Psoas muscle (tissue), 7 donors: ENCODE measurements at regions not wholly inside any gene's neighbourhood (a gene's known extent, or its start where the extent isn't known, plus 50 kb on each side); places are given as distances from the start of the nearest gene placed in this dataset.

Experiments used
- ATAC-seq, 4 donors: fragments of 200-7000 bp; cut with Tn5 transposase; one replicate each; pipeline ENCODE4 v1.9.1; 2020; ENCODE audit warnings: moderate library complexity in 3 of 4, mild to moderate bottlenecking in 2 of 4
- DNase-seq, 2 donors: peaks; one replicate each; pipeline ENCODE4 v3.0.0-alpha.2; 2020
- H3K27ac ChIP-seq: fragments of 200-600 bp; one replicate; pipeline ENCODE4 v1.8.0; 2022
- H3K27me3 ChIP-seq, 3 donors: fragments of 200-600 bp in 1 of 3; one replicate each; pipeline versions ENCODE4 v1.6.1 to v1.8.0; 2013 to 2022; ENCODE audit warnings: low read length in 2 of 3, mild to moderate bottlenecking in 2 of 3, moderate library complexity in 1 of 3; ENCODE audit not compliant: insufficient read depth in 3 of 3
- H3K36me3 ChIP-seq, 2 donors: fragments of 200-600 bp in 1 of 2; one replicate each; pipeline versions ENCODE4 v1.6.1 to v1.8.0; 2013 to 2022; ENCODE audit warnings: low read depth in 1 of 2, mild to moderate bottlenecking in 1 of 2, moderate library complexity in 1 of 2; ENCODE audit not compliant: insufficient read depth in 1 of 2
- H3K4me1 ChIP-seq: fragments of 200-600 bp; one replicate; pipeline ENCODE4 v1.8.0; 2022
- H3K4me3 ChIP-seq: fragments of 200-600 bp; one replicate; pipeline ENCODE4 v1.8.0; 2022; ENCODE audit warnings: mild to moderate bottlenecking
- H3K9me3 ChIP-seq: fragments of 200-600 bp; one replicate; pipeline ENCODE4 v1.8.0; 2022
- WGBS, 3 donors: extraction: QIAGEN DNeasy Blood & Tissue Kit; methylation state at CpG; one replicate each; pipeline versions ENCODE4 v1.1.6 to v1.1.7; 2013; 5-methylcytosine and 5-hydroxymethylcytosine counted together
- intact Hi-C, 2 donors: fragments of 100-400 bp; cut with DNase I; formaldehyde crosslinking; loops; one replicate each; pipeline versions ENCODE4 v1.11.0 to v1.14.2; 2022
- TF ChIP-seq, protein P1 (sequence below): fragments of 200-600 bp; IDR thresholded peaks from one replicate; pipeline ENCODE4 v1.8.0; 2022; ENCODE audit warnings: antibody characterized with exemption
- donor health status: healthy with polysubstance abuse.
- donor health status: DM: no; HTN: no; CAD: no; lungs with moderate emphysema.
- donor health status: Bipolar disorder and iron deficiency.
- donor health status: healthy.
- donor health status: DM: yes; HTN: yes; CAD: no.
- donor health status: DM: no; HTN: no; CAD: no.
- donor health status: DM: yes; HTN: yes; CAD: no.

DNA sequence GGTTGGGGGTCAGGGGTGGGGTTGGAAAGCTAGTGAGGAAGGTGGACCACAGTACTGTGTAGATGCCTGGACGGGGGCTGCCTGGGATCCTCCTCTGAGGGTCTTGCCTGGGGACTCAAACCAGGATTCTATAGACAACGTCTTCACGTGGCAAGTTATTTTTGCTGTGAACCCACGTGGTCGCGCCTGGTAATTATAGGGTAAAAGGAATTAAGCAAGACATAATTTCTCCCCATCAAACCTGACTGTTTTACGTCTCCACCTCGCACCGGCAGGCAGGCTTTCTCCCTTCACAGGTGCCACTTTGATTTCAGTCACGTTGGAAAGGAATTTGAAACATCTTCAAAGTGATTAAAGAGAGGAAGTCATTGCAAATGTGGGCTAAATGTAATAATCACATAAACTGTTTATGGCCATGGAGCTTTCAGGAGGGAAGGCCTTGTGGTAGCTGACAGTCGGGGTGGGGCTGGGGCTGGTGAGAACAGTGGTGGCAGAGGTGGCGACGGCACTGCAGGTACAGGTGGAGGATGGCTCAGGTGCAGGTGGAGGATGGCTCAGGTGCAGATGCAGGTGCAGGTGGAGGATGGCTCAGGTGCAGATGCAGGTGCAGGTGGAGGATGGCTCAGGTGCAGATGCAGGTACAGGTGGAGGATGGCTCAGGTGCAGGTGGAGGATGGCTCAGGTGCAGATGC, 197.1 kb upstream of the NLRP1 start:
- ATAC-seq (no peak), DNase-seq (no peak)
- peaks cover 13% of the 10 kb centered on the region for H3K9me3 ChIP-seq
- WGBS, 3 donors: 44 to 62% (median 47%) methylated on average over 13 of the region's 13 CpGs
- H3K4me3 ChIP-seq: no peak overlapping the region
- no peaks in the 10 kb centered on the region for H3K36me3 ChIP-seq
- H3K27ac ChIP-seq: no peak overlapping the region
- intact Hi-C loops: no loop called here
- TF ChIP-seq, protein P1, sequence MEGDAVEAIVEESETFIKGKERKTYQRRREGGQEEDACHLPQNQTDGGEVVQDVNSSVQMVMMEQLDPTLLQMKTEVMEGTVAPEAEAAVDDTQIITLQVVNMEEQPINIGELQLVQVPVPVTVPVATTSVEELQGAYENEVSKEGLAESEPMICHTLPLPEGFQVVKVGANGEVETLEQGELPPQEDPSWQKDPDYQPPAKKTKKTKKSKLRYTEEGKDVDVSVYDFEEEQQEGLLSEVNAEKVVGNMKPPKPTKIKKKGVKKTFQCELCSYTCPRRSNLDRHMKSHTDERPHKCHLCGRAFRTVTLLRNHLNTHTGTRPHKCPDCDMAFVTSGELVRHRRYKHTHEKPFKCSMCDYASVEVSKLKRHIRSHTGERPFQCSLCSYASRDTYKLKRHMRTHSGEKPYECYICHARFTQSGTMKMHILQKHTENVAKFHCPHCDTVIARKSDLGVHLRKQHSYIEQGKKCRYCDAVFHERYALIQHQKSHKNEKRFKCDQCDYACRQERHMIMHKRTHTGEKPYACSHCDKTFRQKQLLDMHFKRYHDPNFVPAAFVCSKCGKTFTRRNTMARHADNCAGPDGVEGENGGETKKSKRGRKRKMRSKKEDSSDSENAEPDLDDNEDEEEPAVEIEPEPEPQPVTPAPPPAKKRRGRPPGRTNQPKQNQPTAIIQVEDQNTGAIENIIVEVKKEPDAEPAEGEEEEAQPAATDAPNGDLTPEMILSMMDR: no peak
- H3K4me1 ChIP-seq: no peaks in the 10 kb centered on the region
- H3K27me3 ChIP-seq: no peaks in the 10 kb centered on the region

DNA sequence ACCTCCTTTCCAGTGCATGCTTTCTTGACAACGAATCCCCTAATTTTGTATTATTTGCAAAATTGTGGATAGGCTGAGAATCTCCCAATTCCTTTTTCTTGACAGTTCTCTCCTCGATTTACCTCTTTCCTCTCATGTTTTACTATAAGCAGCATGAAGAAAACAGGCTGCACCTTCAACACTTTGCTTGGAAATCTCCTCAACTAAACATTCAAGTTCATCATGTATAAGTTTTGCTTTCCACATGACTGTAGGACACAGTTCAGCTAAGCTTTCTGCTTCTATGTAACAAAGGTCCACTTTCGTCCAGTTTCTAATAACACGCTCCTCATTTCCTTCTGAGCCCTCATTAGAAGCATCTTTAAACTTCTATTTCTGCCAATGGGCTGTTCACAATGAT, 199.0 kb upstream of the NLRP1 start:
- Histone ChIP-seq H3K4me3 (no peak overlapping the region), H3K36me3 (no peaks in the 10 kb centered on the region), H3K27ac (no peak overlapping the region), H3K4me1 (no peaks in the 10 kb centered on the region), H3K9me3 (peaks cover 13% of the 10 kb centered on the region), H3K27me3 (no peaks in the 10 kb centered on the region)
- no peak for ATAC-seq
- DNase-seq: no peak
- 88 to 91% (median 90%) methylated on average over 4 of the region's 4 CpGs for WGBS, 3 donors
- intact Hi-C loops: no loop called here
- TF ChIP-seq, protein P1: no peak

DNA sequence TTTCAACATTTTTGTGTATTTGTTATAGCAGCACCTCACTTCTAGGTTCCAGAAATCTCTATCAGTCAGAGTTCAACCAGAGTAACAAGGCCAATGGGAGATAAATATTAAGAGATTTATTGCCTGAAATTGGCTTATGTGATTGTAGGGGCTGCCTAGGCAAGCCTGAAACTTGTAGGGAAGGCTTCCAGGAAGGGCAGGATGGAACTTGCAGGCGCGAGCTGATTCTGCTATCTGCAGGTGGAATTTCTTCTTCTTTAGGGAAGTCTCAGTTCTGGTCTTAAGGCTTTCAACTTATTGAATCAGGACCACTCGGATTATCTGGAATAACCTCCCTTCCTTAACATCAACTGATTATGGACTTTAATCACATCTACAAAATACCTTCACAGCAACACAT, 199.5 kb upstream of the NLRP1 start:
- no peak for ATAC-seq
- H3K27me3 ChIP-seq: no peaks in the 10 kb centered on the region
- no peak for DNase-seq
- H3K4me1 ChIP-seq: no peaks in the 10 kb centered on the region
- TF ChIP-seq, protein P1: no peak
- no peak overlapping the region for H3K27ac ChIP-seq
- H3K36me3 ChIP-seq: no peaks in the 10 kb centered on the region
- H3K9me3 ChIP-seq: peaks cover 13% of the 10 kb centered on the region
- intact Hi-C loops: no loop called here
- WGBS, 3 donors: 55 to 90% (median 69%) methylated on average over 3 of the region's 3 CpGs
- H3K4me3 ChIP-seq: no peak overlapping the region

DNA sequence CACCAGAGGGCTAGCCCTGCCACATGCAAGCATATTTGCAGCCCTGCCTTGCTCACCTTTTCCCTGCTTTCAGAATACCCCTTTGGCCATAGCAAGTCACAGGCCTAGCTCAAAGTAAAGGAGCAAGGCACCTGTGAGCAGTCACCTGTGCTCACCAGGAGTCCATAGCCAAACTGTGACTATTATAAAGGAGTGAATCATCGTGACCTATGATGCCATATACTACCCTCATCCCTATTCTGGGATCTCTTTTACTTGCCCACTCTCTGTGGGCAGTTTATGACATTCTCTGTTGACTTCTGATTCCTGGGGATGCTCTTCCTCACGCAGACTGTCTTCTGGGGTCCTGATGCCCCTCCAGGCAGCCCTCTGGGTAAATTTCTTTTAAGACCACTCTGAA, 200.5 kb upstream of the NLRP1 start:
- whole genome bisulfite sequencing, 3 donors: 89 to 91% (median 89%) methylated on average over 2 of the region's 2 CpGs
- Histone ChIP-seq H3K27me3 (no peaks in the 10 kb centered on the region), H3K27ac (no peak overlapping the region), H3K9me3 (peaks cover 13% of the 10 kb centered on the region), H3K36me3 (no peaks in the 10 kb centered on the region), H3K4me3 (no peak overlapping the region), H3K4me1 (no peaks in the 10 kb centered on the region)
- intact Hi-C loops: no loop called here
- TF ChIP-seq, protein P1: no peak
- DNase-seq (no peak), ATAC-seq (no peak)

DNA sequence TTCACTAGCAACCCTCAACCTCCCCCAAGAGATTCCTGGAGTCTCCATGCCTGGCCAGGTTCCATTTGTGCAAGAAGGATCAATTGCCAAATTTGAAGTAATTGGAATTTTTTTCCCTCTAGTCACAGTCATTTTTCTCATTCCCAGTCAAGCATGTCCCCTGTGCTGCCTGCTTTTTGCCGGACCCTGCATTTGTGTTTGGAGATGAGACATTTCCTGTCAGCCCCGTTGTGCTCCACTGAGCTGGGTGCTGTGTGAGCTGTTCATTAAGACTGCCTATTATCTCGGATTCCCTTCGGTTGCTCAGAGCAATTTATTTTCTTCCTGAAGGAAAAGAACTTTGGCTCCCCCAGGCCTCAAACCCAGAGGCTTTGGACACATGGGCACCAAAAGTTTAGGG, 201.0 kb upstream of the NLRP1 start:
- ATAC-seq: no peak
- intact Hi-C loops: no loop called here
- H3K4me3 ChIP-seq: no peak overlapping the region
- no peaks in the 10 kb centered on the region for H3K4me1 ChIP-seq
- TF ChIP-seq, protein P1: no peak
- peaks cover 13% of the 10 kb centered on the region for H3K9me3 ChIP-seq
- no peak overlapping the region for H3K27ac ChIP-seq
- H3K27me3 ChIP-seq: no peaks in the 10 kb centered on the region
- DNase-seq: no peak
- 27 to 40% (median 36%) methylated on average over 4 of the region's 4 CpGs for WGBS, 3 donors
- no peaks in the 10 kb centered on the region for H3K36me3 ChIP-seq
